ENCODE measurements at regions not wholly inside any gene's neighbourhood (a gene's known extent, or its start where the extent isn't known, plus 50 kb on each side); places are given as distances from the start of the nearest gene placed in this dataset.
"Not testable (repeated sequence)": the region's sequence is repeated elsewhere in the genome, so short reads cannot be mapped to it uniquely, and the experiment has no call there.

GRCh38 chr6:55082021-55082420 is 92.3 kb upstream of the HCRTR2 start:
- no TSS peak for BruUV-seq (replicated peaks)
- intact Hi-C loops (cut with micrococcal nuclease; ENCODE audit: unreplicated experiment), result no loop called here
- CTCF ChIA-PET, result no interaction called here
- no peaks in the 10 kb centered on the region for H3K36me3 ChIP-seq (ENCODE audit: insufficient read depth, low read length, poor library complexity, severe bottlenecking)
- no peaks in the 10 kb centered on the region for H3K4me1 ChIP-seq (ENCODE audit: insufficient read depth, low read length, poor library complexity, severe bottlenecking)
- H3K9me3 ChIP-seq (ENCODE audit: low read depth, low read length, poor library complexity, severe bottlenecking), result no peaks in the 10 kb centered on the region
- TF ChIP-seq EZH2 (IDR thresholded peaks at IDR 0.05; ENCODE audit: borderline replicate concordance, low read depth, low read length, poor library complexity, severe bottlenecking) (no peak), CTCF (conservative IDR thresholded peaks at IDR 0.05; ENCODE audit: low read depth, low read length) (no peak)
- H3K27me3 ChIP-seq (replicated peaks; ENCODE audit: insufficient read depth, low read depth, low read length, poor library complexity), result no peaks in the 10 kb centered on the region
- no peak overlapping the region for H3K4me3 ChIP-seq (ENCODE audit: low read depth, low read length, poor library complexity, severe bottlenecking)
- DNase-seq (ENCODE audit: low spot score), result no peak
- H3K27ac ChIP-seq (ENCODE audit: low read depth, low read length, poor library complexity, severe bottlenecking), result no peak overlapping the region
- POLR2A ChIA-PET (ENCODE audit: low non-redundant PET), result no interaction called here

GRCh38 chr6:55088011-55088410 is 86.3 kb upstream of the HCRTR2 start:
- DNase-seq (ENCODE audit: low spot score); CTCF ChIA-PET; H3K27me3 ChIP-seq (replicated peaks; ENCODE audit: insufficient read depth, low read depth, low read length, poor library complexity); H3K27ac ChIP-seq (ENCODE audit: low read depth, low read length, poor library complexity, severe bottlenecking); H3K9me3 ChIP-seq (ENCODE audit: low read depth, low read length, poor library complexity, severe bottlenecking); H3K4me1 ChIP-seq (ENCODE audit: insufficient read depth, low read length, poor library complexity, severe bottlenecking); H3K4me3 ChIP-seq (ENCODE audit: low read depth, low read length, poor library complexity, severe bottlenecking); intact Hi-C loops (cut with micrococcal nuclease; ENCODE audit: unreplicated experiment); BruUV-seq (replicated peaks); H3K36me3 ChIP-seq (ENCODE audit: insufficient read depth, low read length, poor library complexity, severe bottlenecking); POLR2A ChIA-PET (ENCODE audit: low non-redundant PET): not testable (repeated sequence)

GRCh38 chr6:55088902-55089301 is 85.4 kb upstream of the HCRTR2 start:
- no peaks in the 10 kb centered on the region for H3K4me1 ChIP-seq (ENCODE audit: insufficient read depth, low read length, poor library complexity, severe bottlenecking)
- no peaks in the 10 kb centered on the region for H3K27me3 ChIP-seq (replicated peaks; ENCODE audit: insufficient read depth, low read depth, low read length, poor library complexity)
- POLR2A ChIA-PET (ENCODE audit: low non-redundant PET), result no interaction called here
- no TSS peak for BruUV-seq (replicated peaks)
- no peak overlapping the region for H3K27ac ChIP-seq (ENCODE audit: low read depth, low read length, poor library complexity, severe bottlenecking)
- no peaks in the 10 kb centered on the region for H3K9me3 ChIP-seq (ENCODE audit: low read depth, low read length, poor library complexity, severe bottlenecking)
- intact Hi-C loops (cut with micrococcal nuclease; ENCODE audit: unreplicated experiment), result no loop called here
- H3K4me3 ChIP-seq (ENCODE audit: low read depth, low read length, poor library complexity, severe bottlenecking), result no peak overlapping the region
- CTCF ChIA-PET, result no interaction called here
- no peaks in the 10 kb centered on the region for H3K36me3 ChIP-seq (ENCODE audit: insufficient read depth, low read length, poor library complexity, severe bottlenecking)
- TF ChIP-seq CTCF (conservative IDR thresholded peaks at IDR 0.05; ENCODE audit: low read depth, low read length), result no peak
- no peak for TF ChIP-seq EZH2 (IDR thresholded peaks at IDR 0.05; ENCODE audit: borderline replicate concordance, low read depth, low read length, poor library complexity, severe bottlenecking)
- no peak for DNase-seq (ENCODE audit: low spot score)

GRCh38 chr6:55089325-55089724 is 85.0 kb upstream of the HCRTR2 start:
- H3K4me3 ChIP-seq (ENCODE audit: low read depth, low read length, poor library complexity, severe bottlenecking), result no peak overlapping the region
- H3K27me3 ChIP-seq (replicated peaks; ENCODE audit: insufficient read depth, low read depth, low read length, poor library complexity), result no peaks in the 10 kb centered on the region
- POLR2A ChIA-PET (ENCODE audit: low non-redundant PET), result no interaction called here
- no peak for TF ChIP-seq CTCF (conservative IDR thresholded peaks at IDR 0.05; ENCODE audit: low read depth, low read length)
- no peak for TF ChIP-seq EZH2 (IDR thresholded peaks at IDR 0.05; ENCODE audit: borderline replicate concordance, low read depth, low read length, poor library complexity, severe bottlenecking)
- no peak for DNase-seq (ENCODE audit: low spot score)
- intact Hi-C loops (cut with micrococcal nuclease; ENCODE audit: unreplicated experiment), result no loop called here
- CTCF ChIA-PET, result no interaction called here
- no TSS peak for BruUV-seq (replicated peaks)
- no peaks in the 10 kb centered on the region for H3K4me1 ChIP-seq (ENCODE audit: insufficient read depth, low read length, poor library complexity, severe bottlenecking)
- no peak overlapping the region for H3K27ac ChIP-seq (ENCODE audit: low read depth, low read length, poor library complexity, severe bottlenecking)
- no peaks in the 10 kb centered on the region for H3K9me3 ChIP-seq (ENCODE audit: low read depth, low read length, poor library complexity, severe bottlenecking)
- no peaks in the 10 kb centered on the region for H3K36me3 ChIP-seq (ENCODE audit: insufficient read depth, low read length, poor library complexity, severe bottlenecking)

Data from A673 (cell line).